ENCODE measurements at regions not wholly inside any gene's neighbourhood (a gene's known extent, or its start where the extent isn't known, plus 50 kb on each side); places are given as distances from the start of the nearest gene placed in this dataset.
A peak's percentile ranks its signal among the peaks of the same experiment; 100 is the strongest.
"Not testable (repeated sequence)": the region's sequence is repeated elsewhere in the genome, so short reads cannot be mapped to it uniquely, and the experiment has no call there.

DNA sequence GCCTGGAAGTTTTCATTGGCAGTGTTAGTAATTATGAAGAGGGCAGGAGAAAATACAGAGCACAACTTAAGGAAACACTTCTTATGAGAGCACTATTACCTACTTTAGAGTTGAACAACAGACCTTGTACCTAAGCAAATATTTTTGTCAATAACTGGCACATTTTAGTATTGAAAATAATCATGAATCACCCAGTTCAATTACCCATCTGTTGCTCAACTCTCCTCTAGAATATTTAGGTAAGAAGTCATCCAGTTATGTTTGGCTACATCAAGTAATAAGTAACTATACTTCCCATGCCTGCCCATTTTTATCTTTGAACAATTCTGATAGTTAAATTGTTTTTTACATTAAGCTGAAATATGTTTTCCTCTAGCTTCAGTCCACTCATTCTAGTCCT is 893.4 kb downstream of the DIAPH3 start:
- no peak for DNase-seq

DNA sequence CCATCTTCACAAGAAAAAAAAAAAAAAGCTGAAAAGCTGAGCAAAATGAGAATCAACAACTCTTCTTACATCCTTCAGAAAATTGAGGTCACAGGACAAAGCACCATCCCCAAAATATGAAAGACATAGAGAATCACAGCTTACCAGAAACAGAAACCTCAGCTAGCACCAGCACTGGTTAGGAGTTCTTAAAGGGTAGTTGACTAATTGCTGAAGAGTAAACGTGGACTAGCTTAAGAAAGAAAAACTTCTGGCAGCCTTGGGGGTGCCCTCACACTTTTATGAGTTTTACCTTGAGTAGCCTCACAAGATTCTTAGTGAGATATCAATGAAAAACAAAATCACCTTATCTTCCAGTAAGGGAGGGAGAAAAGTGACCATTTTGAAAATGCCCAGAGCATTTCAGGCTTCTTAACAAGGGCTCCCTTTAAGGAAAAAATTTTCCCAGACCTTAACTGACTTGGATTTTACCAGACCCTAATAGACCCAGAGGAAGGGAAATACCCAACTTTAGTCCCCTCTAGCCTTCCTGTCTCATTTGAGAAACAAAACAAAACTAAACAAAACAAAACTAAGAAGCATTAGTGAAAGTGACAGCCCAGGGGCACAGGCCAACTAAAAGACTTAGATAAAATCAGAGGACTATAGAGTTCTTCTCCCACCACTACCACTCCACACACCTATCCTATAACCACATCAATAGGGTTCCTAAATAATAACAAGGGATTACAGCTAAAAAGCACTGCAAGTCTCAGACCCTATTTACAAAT is 888.6 kb downstream of the DIAPH3 start:
- no peak for DNase-seq

DNA sequence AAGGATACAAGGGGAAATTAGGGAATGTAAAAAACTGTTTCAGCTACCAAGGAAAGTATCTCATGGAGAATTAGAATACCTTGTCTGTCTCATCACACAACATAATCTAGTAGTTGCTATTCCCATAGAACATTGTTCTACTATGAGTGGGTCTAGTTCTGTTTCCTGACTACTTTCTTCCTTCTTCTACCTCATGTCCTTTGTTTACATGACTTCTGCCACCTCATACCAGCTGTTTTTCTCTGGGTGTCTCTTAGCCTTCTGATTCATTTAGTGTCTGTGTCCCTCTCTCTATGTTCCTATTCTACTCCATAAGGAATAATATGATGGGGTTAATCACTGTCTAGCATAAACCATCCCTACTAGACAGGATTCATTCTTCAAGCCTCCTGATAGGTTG is 887.3 kb downstream of the DIAPH3 start:
- no peak for DNase-seq

DNA sequence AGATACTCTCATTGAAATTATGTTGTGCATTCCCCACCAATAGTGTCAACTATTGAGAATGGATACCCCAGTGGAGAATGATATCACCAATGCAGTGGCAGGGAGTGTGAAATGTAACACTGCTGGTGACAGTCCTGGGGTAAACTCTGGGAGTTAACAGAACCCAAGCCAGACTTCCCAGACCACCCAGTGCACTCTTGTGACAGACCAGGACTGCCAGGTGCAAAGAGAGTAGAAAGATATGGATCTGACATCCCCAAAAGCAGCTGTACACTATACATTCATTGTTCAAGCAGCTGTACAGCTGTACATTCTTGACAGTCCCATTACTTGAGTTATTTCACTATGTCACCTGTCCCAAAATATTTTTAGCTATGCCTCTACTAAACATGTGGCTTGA is 886.6 kb downstream of the DIAPH3 start:
- DNase-seq, result no peak

GRCh38 chr13:59279028-59279427 is 884.7 kb downstream of the DIAPH3 start:
- DNase-seq, result no peak

- no peak for DNase-seq
Measured at GRCh38 chr13:59279576-59279975, 884.2 kb downstream of the DIAPH3 start.

- DNase-seq, result no peak
Measured at GRCh38 chr13:59280297-59280696, 883.4 kb downstream of the DIAPH3 start.

DNA sequence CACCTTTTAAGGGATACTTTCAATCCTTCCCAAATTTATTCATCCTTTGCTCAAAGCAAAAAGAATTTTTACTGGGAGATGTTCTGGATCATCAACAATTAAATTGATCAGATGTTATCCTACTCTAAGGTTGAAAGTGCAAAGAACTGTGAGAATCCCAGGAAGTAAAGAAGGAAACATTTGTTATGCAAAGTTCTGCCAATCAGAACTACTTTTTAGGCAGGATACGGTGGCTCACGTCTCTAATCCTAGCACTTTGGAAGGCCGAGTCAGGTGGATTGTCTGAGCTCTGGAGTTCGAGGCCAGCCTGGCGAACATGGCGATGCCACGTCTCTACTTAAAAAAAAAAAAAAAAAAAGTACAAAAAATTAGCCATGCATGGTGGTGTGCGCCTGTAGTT is 882.3 kb downstream of the DIAPH3 start:
- no peak for DNase-seq

GRCh38 chr13:59292240-59292639 is 871.5 kb downstream of the DIAPH3 start:
- DNase-seq, result not testable (repeated sequence)

DNA sequence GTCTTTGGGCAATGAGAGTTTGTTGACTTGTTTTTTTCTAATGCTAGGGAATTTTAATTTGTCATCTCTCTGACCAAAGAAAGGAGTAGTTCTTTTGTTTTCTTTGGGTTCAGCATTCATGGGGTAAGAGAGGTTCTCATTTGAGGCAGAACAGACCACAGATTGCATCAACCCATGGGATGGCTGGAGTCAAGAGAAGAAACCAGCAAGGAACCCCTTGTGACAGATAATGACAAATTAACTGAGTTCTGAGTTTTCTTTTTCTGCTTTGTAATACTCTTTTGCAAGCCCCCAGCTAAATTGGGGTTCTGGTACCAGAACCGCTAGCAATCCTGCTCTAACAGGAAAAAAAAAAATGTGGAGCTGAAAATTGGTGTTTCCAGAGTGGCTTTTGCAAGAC is 864.1 kb downstream of the DIAPH3 start:
- DNase-seq, result no peak

DNA sequence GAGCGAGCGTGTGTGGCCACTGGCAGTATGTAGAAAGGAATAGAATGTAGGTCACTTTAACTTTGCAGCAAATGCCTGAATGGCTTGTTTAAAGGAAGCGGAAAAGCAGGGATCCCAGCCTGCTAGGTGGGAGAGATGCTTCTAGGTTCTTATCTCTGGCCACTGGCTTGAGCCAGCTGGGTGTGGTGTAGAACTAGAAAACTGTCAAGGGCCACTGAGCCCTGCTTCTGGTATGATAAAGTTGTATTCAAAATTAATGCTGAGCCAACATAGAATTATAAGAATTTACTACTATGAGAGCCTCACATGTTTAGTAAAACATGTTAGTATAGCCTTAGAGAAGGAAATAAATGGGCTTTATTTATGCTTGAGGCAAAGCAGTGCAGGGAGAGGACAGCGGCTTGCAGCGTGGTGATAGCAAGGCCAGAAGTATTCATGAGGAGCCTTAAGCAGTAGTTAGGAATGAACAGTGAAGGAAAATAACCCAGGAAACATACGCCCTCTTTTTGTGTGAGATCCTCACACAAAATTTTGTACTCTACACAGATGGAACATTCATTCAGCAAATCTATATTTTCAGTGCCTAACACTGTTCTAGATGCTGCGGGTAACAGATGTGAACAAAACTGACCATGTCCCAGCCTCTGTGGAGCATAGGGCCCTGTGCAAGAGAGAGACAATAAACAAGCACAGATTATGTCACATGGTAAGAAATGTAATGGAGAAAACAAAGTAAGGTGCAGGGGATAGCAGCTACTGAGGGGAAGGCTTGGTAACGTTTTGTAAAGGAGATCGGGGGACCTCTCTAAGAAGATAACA is 863.2 kb downstream of the DIAPH3 start:
- no peak for DNase-seq

DNA sequence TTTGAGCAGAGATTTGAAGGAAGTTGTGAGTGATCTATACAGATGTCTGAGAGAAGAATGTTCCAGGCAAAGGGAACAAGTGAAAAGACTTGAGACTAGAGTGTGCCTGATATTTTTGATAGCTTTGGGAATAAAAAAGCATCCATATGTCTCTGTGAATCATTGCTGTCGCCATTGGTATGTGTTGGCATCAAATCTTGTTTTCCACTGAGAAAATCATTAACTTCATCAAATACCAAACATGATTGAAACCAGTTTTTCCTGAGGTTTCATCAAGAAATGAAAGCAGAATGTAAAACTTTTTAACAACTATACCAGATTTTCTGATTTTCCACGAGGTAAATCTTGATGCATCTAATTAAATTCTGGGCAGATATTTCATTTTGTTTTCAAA is 862.6 kb downstream of the DIAPH3 start:
- no peak for DNase-seq

DNA sequence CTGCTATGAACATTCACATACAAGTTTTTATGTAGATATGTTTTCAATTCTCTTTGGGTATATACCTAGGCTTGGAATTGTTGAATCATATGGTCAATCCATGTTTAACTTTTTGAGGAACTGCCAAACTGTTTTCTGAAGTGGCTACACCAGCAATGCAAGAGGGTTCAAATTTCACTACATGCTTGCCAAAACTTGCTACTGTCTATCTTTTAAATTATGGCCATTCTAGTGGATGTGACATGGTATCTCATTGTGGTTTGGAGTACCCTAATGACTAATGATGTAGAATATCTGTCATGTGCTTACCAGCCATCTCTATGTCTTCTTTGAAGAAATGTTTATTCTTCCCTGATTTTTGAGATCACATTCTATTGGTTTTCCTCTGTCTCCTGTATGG is 860.3 kb downstream of the DIAPH3 start:
- DNase-seq, result no peak

- no peak for DNase-seq
Measured at GRCh38 chr13:59304596-59304995, 859.1 kb downstream of the DIAPH3 start.

DNA sequence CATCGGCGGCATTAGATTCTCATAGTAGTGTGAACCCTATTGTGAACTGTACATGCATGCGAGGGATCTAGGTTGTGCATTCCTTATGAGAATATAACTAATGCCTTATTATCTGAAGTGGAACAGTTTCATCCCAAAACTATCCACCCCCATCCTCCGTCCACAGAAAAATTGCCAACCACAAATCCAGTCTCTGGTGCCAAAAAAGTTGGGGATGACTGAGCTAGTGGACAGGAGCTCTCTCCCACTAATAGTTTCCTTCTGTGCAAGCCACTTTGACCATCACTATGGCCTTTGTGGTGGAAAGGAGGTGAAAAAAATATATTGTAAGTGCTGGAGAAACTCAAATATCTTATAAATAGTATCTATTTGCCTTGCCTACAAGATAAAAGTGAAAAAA is 857.8 kb downstream of the DIAPH3 start:
- no peak for DNase-seq

DNA sequence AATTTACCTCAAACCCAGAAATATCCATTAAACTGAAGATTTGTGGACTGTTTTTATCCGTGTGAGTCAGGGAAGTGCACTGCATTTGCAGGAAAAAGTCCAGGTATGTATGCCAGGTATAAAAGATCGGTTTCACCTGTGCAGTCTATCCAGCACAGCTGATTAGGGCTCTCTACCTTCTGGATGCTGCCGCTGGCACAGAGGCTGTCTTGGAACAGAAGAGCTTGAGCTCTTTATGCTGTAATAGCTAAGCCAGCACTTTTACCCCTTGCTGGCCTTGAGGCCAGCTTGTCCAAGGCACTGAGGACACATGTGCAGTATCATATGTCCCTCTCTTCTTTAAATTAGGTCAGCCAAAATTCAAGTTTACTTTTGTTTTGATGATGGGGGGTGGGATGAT is 851.0 kb downstream of the DIAPH3 start:
- no peak for DNase-seq

DNA sequence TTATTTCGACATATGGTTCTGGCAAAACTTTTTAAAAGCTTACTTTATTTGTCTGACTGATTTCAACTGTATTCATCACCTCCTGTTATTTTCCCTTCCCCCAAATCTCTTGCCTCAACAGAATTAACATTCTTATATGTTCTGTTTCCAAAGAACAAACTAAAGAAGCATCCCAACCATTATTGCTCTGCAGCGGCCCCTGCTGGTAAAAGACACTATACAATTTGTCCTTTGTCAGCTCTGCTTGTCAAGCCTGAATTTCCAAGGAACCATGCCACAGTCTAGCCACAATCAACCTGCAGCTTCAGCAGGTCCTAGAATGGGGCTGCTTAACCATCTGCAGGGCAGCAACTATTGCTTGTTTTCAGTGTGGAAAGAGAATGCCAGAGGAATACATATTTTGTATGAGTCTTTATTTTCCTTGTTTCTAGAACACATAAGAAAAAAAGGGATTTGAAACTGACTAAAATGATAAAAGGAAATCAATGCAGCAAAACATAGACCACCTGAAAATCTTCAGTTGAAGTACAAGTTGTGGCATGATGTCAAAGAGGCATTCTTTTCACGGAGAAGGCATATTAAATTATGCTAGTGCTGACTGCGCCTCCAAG is 845.3 kb downstream of the DIAPH3 start:
- peak; percentile 84 for DNase-seq

DNA sequence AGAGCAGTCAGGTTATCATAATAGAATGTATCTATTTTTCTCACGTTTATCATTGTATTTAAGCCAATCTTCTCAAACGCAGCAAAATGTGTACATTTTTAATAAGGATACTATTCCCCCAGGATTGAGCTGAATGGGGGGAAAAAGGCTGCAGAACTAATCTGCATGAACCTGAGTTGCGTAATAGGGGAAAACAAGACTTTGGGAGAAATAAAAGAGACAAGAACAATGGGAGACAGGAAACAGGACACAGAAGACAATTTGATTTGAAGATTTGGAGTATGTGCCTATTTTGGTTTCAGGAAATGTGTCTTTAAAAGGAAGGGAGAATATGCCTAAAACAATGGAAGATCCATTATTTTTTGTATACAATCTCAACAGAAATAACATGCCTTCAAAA is 844.5 kb downstream of the DIAPH3 start:
- DNase-seq, result no peak

- DNase-seq, result no peak
Measured at GRCh38 chr13:59320021-59320420, 843.7 kb downstream of the DIAPH3 start.

DNA sequence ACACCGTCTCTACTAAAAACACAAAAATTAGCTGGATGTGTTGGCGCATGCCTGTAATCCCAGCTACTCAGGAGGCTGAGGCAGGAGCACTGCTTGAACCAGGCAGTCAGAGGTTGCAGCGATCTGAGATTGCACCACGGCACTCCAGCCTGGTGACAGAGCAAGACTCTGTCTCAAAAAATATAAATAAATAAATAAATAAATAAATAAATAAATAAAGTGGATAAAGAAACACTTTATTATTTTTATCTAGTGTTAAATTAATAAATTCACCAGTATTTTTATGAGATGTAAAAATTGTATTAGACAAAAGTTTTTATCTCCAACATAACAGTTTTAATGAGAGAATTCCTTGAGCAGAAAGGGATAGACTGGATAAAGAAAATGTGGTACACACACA is 839.3 kb downstream of the DIAPH3 start:
- not testable (repeated sequence) for DNase-seq

- DNase-seq, result no peak
Measured at GRCh38 chr13:59326717-59327116, 837.0 kb downstream of the DIAPH3 start.

DNA sequence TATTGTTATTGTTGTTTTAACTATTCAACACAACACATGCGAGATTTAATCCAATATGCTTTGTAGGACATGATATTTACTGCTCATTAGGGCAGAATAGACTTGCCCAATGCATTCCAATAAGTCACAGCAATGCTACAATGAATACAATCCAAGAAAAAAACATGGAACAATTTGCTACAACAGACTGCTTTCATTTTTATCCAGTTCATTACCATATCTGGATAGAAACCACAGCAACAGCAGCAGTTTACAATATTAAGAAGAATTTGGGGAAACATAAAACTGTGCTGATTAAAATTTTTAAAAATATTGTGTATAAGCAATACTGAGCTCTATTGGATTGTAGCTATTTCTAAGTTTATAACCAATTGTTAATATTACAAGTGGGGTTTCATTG is 833.0 kb downstream of the DIAPH3 start:
- no peak for DNase-seq

GRCh38 chr13:59332966-59333365 is 830.8 kb downstream of the DIAPH3 start:
- no peak for DNase-seq

- DNase-seq, result no peak
Measured at GRCh38 chr13:59337070-59337469, 826.7 kb downstream of the DIAPH3 start.
